NB4 (cell line): ENCODE measurements at regions not wholly inside any gene's neighbourhood (a gene's known extent, or its start where the extent isn't known, plus 50 kb on each side); places are given as distances from the start of the nearest gene placed in this dataset.

Source experiments
- CTCF ChIP-seq: IDR thresholded peaks from one replicate; pipeline ENCODE4 v1.5.1; 2012; ENCODE audit warnings: low read depth, low read length
- MAX ChIP-seq: IDR thresholded peaks from 2 replicates; pipeline ENCODE4 v1.6.1; 2011; ENCODE audit warnings: low read depth, low read length
- POLR2A ChIP-seq: IDR thresholded peaks from 2 replicates; pipeline ENCODE4 v1.6.1; 2011; ENCODE audit warnings: mild to moderate bottlenecking; ENCODE audit not compliant: insufficient read length; ENCODE audit errors: extremely low read depth

- TF ChIP-seq POLR2A (no peak), CTCF (no peak), MAX (no peak)
Measured at GRCh38 chr6:15775741-15776140, 112.9 kb upstream of the DTNBP1 start.
